GM15510 (cell line): ENCODE measurements at regions not wholly inside any gene's neighbourhood (a gene's known extent, or its start where the extent isn't known, plus 50 kb on each side); places are given as distances from the start of the nearest gene placed in this dataset.

Source experiments
- POLR2A ChIP-seq: IDR thresholded peaks from 3 replicates; pipeline ENCODE4 v1.6.1; 2011; ENCODE audit warnings: borderline replicate concordance; ENCODE audit not compliant: insufficient read length; ENCODE audit errors: extremely low read depth

DNA sequence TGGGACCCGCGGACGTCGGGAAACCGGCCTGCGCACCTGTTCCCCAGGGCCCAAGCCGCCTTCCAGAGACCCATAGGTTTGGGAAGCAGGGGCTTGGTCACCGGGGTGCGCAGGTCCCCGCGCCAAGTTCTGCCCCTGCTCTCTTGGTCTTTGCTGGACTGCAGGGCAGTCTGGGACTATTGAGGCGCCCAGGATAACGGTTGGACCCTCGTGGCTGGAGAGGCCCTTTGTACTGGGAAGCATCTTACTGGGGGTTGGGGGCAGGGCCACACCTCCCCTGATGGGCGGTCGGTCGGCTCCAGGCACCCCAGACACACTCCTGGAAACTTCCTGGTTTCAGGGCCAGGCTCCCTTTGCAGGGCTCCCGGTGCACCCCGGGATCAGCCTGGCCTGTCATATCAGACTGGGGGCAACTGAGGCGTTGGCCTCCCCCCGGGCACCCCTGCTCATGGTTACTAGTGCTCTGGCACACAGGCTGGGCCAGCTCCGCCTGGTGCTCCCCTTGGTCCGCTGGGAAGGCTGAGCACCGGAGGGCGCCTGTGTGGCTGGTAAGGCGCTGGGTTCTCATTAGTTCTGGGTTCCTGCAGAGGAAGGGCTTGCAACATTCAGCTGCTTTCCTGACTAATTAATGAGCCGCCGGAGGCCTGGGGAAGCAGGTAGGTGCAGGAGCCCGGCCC, 1250.5 kb downstream of the BRD1 start:
- no peak for TF ChIP-seq POLR2A

DNA sequence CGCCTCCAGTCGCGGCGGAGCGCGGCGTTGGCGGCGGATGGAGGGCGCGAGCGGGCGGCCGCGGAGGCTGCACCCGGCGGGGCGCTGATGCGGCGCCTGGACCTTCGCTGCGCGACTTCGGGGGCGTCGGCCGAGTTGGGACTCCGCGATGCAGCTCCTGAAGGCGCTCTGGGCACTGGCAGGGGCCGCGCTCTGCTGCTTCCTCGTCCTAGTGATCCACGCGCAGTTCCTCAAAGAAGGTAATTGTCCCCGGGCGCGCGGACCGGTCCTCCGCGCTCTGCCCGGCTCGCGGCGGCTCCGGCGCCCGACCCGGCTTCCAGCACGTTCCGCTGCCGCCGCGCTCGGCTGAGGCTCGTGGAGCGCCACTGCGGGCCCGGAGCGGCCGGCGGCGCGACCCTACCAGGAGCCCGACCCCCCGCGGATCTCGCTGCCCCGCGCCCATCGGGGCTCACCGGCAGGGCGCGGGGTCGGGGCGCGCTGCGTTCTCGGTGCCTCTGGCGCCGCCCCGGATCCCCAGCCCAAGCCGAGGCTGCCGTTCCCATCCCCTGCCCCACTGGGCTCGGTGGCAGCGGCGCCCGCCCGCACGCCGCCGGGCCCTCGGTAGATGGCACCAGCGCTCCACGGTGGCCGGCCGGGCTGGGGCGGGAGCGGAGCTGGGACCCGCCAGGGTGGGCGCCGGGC, 1251.2 kb downstream of the BRD1 start:
- no peak for TF ChIP-seq POLR2A

DNA sequence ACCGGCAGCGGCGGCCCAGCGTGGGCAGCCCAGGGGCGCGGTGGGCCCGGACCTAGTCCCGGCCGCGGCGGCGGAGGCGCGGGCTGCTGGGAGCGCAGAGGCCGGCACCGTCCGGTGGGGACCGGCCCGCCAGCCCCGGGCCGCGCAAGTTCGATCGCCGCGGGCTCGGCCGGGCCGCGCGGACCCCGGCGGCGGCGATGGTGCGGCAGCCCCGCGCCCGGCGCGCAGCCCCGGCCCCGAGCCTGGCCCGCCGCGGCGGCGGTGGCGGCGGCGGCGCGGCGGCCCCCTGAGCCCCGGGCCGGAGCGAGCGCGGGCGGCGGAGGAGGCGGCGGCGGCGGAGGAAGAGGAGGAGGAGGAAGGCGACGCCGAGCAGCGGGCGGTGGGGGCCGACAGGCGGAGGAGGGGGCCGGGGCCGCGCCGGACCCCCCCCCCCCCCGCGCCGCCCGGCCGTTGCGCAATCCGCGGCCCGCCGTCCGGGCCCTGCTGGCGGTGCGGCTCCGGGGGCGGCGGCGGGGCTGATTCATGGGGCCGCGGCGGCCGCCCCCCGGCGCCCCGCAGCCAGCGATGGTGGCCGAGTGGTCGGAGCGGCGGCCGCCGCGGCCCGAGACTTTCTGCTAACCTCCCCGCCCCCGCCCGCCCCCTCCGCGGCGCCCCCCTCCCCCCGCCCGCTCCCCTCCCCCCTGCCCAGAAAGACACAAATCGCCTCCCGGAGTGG, 1251.9 kb downstream of the BRD1 start:
- no peak for TF ChIP-seq POLR2A

DNA sequence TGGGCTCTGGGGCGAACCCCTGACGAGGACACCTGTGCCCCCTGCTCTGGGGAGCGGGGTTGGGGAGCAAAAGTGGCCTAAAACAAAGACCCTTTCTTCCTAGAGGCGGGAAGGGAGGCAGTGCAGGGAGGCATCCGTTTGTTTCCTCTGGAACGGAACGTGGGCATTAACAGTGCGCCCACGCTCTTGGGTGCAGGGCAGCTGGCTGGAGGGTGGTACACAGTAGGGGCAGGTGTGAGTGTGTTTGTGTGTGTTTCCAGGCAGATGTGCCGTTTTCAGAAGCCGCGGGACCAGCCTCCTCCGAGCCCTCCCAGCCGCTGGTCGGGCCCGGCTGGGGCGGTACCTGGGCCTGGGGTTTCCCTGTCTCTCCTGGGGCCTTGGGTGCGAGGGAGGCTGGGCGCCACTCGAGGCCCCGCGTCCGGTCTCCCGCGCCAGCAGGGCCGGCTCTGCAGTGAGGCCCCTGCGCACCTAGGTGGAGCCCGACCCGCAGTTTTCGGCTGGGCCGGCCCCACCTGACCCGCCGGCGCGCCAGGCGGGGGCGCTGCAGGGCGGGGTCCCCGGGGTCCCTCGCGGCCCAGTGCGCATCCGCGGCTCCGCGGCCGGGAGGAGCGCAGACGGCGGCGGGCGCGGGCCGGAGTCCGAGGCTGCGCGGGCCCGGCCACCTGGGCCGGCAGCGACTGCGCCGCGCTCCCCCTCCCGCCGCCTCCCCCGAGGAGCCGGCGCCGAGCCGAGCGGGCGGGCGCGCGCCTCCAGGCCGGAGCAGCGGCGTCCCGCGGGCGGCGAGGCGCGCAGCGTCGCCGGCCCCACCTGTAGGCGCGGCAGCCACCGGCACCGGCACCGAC, 1252.7 kb downstream of the BRD1 start:
- no peak for TF ChIP-seq POLR2A

DNA sequence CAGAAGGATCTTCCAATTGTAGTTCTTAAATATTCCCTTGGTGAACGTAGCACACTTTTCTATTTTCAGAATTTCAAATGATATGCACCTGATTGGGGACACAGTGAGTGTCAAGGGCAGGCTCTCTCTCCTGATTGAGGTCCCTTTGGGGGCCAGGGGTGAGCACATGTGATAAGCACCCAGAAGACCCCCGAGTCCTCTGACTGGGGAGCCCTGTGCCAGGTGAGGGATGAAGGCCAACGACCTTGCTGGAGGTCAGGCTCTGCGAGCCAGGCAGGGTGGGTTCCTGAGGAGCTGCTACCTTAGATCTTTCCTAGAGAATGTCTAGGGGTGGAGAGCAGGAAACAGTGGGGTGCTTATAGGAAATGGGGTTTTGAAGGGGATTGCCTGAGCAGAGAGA, 1253.9 kb downstream of the BRD1 start:
- TF ChIP-seq POLR2A: no peak

DNA sequence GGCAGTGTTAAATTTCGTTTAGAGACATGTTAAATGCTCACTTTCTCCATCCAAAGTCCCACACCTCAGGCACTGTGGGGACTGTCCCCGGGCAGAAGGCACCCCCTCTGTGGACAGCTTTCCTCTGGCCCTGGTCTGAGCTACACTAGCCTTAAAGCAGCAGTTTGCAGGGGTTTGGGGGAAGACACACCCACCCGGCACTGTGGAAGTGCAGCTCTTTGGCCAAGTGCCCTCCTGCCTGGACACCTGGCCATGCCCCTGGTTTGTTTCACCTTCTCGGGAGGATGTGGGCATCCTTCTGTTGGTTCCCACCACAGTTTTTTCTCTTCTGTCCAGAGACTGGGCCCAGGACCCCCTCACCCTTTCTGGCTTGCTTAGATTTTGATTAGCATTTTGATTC, 1254.7 kb downstream of the BRD1 start:
- no peak for TF ChIP-seq POLR2A

DNA sequence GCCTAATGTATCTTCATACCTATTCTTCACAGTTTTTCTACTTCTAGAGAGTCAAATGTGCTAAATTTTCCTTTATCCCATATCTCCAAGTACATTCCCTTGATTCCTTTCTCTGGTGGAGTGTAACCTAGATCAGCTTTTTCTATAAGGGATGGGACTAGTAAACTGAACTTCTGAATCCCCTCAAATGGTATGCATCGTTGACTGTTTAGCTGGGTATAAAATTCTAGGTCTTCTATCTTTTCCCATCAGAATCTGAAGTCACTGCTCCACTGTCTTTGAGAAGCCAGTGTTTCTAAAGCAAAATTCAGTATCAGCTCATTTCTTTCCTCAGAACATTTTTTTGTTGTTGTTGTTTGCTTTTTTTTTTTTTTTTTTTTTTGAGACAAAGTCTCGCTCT, 1256.8 kb downstream of the BRD1 start:
- no peak for TF ChIP-seq POLR2A

DNA sequence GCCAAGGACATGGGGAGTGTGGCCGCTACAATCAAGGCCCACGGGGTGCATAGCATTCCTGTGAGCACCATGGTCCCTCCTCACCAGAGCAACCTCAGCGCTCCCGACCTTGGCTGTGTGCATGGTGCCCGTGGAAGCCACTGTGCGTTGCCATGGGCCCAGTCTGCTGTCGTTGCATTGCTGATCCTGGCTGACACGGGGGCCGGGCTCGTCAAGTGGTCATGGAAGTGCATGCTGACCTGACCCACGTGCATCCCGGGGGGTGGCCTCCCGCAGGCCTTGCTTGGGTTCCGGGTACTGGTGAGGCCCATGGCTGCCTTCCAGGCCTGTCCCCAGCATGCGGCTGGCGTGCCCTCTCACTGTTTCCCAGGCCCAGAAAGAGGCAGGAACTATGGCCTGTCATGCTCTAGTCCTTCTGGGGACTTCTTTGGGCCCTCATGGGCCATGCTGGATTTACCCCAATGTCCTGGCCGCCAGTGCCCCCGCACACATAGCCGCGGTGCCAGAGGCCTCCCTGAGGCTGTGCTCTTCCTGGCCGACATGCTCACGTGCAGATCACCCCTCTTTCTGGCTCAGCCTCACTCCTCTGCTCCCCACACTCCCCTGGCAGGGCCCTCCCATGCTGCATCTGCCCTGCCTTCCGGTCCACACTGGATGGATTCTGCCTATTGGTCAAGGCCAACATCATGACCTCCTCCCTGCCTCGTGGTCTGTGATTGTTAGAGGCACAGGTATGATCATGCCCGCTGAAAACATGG, 1258.0 kb downstream of the BRD1 start:
- TF ChIP-seq POLR2A: no peak

DNA sequence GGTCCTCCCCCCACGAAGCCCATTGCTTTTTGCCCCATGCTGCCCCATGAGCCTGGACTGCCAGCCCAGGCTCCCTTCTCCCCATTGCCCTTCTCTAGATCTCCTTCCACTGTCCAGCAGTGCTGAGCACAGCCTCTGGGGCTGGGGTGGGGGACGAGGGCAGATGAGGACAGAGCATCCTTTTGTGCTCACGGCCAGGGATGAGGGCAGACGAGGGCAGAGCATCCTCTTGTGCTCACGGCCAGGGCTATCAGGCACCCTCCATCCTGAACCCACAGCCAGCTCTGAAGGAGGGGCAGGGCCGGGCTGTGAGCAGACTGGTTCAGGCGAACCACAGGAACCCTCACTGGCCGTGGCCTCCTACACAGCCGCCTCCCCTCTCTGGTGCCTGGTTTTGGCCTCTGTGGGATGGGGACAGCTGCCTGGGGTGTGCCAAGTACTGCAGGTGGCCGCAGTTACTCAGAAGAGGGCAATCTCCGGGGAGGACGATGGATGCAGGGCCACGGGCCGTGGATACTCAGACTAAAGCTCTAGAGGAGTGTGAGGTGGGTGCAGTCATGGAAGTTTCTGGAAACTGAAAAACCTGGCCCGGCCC, 1258.8 kb downstream of the BRD1 start:
- no peak for TF ChIP-seq POLR2A

DNA sequence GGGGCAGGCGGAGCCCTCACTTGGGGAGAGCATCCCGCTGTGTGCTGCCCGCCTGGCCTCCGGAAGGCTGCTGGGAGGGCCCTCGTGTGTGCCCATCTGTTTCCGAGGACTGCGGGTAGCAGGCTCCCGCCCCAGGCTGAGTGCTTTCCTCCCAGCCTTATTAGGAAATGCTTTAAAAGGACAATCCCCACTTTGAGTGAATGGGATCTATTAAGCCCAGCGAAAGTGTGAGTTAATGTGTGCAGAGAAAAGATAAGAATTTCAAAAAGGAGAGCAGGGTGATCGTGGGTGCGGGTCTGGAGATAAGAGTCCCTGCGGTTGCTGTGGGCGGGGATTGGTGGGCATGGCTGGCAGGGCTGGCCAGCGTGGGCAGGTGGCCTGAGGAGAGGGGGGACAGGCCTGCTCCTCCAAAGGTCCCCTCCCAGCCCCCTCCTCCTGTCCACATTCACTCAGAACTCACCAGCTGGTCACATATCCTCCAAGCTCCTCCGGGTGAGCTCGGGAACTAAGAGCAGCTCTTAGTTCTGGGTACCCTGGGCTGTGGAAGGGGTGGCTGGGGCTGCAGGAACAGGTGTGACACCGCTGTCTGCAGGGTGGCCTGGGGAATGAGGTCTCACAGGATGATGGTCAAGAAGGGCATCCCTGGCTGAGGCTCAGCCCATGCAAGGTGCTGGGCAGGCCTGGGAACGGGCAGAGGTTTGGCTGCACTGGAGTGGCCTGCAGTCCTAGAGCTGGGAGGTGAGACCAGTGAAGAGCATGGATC, 1260.3 kb downstream of the BRD1 start:
- TF ChIP-seq POLR2A: no peak

DNA sequence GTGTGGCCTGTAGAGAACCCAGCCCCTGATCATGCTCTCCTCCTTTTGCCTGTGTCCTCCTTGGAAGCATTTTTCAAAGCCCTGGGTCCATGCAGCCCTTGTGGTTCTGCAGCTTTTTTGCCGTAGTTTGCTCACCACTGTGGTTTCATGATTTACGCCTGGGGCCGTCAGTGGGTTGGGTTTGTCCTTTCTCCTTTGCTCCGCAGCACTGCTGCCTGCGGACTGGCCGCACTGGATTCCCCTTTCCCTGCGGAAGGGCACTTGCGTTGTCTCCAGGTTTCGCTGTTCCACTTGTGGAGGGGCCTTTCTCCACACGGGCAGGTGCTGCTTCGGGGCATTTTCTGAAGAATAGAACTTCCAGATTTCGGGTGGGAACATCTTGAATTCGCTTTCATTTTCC, 1260.9 kb downstream of the BRD1 start:
- no peak for TF ChIP-seq POLR2A

DNA sequence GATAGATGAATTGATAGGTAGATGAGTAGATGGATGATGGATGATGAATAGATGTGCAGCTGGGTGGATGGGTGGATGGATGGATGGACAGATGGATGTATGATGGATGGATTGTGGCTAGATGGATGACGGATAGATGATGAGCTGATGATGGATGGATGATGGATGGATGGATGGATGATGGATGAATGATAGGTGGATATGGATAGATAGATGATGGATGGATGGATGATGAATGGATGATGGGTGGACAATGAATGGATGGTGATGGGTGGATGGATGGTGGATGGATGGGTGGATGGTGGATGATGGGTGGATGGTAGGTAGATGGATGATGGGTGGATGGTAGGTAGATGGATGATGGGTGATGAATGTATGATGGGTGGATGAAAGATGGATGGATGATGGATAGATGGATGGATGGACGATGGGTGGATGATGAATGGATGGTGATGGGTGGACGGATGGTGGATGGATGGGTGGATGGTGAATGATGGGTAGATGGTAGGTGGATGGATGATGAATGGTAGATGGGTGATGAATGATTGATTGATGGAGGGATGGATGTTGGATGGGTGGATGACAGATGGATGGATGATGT, 1261.7 kb downstream of the BRD1 start:
- TF ChIP-seq POLR2A: no peak

DNA sequence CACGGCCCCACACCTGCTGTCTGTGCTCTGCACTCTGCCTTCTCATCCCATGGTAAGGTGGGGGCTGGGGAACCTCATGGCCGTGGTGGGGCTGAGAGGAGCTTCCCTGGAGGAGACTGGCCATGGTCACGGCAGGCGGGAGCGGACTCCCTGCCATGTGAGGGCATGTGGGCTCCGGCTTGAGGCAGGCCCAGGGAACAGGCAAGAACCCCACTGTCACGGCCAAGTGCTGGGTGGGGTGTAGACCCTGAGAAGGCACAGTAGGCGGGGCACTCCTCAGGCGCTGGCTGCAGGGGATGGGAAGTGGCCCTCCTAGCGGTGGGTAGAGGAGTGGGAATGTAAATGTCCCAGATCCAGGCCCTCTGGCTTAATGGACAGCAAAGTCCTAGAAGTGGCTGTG, 1262.7 kb downstream of the BRD1 start:
- TF ChIP-seq POLR2A: no peak

DNA sequence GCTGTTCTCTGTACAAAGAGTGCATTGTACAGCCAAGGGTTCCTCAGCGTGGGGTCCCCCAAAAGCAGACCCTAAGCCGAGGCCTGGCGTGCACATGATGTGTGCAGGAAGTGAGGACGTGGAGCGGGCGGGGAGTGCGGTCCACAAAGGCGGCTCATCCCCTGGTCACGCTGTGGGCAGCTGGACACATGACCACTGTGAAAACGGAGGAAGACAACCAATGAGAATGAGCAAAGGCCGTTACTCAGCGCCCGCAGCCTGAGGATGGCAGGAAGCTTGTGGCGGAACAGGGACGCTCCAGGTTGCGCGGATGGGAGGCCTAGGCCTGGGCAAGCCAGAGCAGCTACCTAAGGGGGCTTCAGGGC, 1263.7 kb downstream of the BRD1 start:
- no peak for TF ChIP-seq POLR2A
